GM12865 (cell line): ENCODE measurements at regions not wholly inside any gene's neighbourhood (a gene's known extent, or its start where the extent isn't known, plus 50 kb on each side); places are given as distances from the start of the nearest gene placed in this dataset.

ENCODE experiments used
- DNase-seq: peaks from one replicate; pipeline ENCODE4 v3.0.0; 2010; ENCODE audit warnings: low read depth
- H3K4me3 ChIP-seq: 2 replicates; pipeline ENCODE4 v1.5.1; 2011; ENCODE audit warnings: mild to moderate bottlenecking, low read depth, low read length, control low read depth
- CTCF ChIP-seq: IDR thresholded peaks from 2 replicates; pipeline ENCODE4 v1.5.1; 2011; ENCODE audit warnings: low read length, control low read depth, low read depth, inconsistent platforms; ENCODE audit not compliant: insufficient read depth; ENCODE audit errors: missing control alignments

- no peak overlapping the region for H3K4me3 ChIP-seq
- no peak for TF ChIP-seq CTCF
- no peak for DNase-seq
Observed at GRCh38 chr3:177758126-177758525, 560.8 kb upstream of the TBL1XR1 start.

- no peak for TF ChIP-seq CTCF
- no peak overlapping the region for H3K4me3 ChIP-seq
- DNase-seq: no peak
Observed at GRCh38 chr3:177760803-177761202, 563.5 kb upstream of the TBL1XR1 start.

- H3K4me3 ChIP-seq: no peak overlapping the region
- TF ChIP-seq CTCF: no peak
- no peak for DNase-seq
Observed at GRCh38 chr3:177764377-177764912, 567.2 kb upstream of the TBL1XR1 start.

- no peak for DNase-seq
- H3K4me3 ChIP-seq: no peak overlapping the region
- TF ChIP-seq CTCF: no peak
Observed at GRCh38 chr3:177764933-177765332, 567.7 kb upstream of the TBL1XR1 start.

GRCh38 chr3:177770383-177771230 lies 573.3 kb upstream of the TBL1XR1 start:
- no peak for DNase-seq
- H3K4me3 ChIP-seq: no peak overlapping the region
- TF ChIP-seq CTCF: no peak

- DNase-seq: no peak
- no peak overlapping the region for H3K4me3 ChIP-seq
- no peak for TF ChIP-seq CTCF
Observed at GRCh38 chr3:177771780-177772179, 574.5 kb upstream of the TBL1XR1 start.
